PC-3 (cell line): ENCODE measurements at regions not wholly inside any gene's neighbourhood (a gene's known extent, or its start where the extent isn't known, plus 50 kb on each side); places are given as distances from the start of the nearest gene placed in this dataset.

ENCODE experiments used
- CTCF ChIP-seq: fragments of 300-600 bp; sonication (generic); conservative IDR thresholded peaks from 2 replicates; pipeline ENCODE4 v1.5.1; 2017; ENCODE audit warnings: antibody characterized with exemption, low read depth, mild to moderate bottlenecking, low read length
- EZH2 ChIP-seq: fragments of 300-600 bp; sonication (generic); IDR thresholded peaks from one replicate; pipeline ENCODE4 v1.6.1; 2017; ENCODE audit warnings: antibody characterized with exemption, mild to moderate bottlenecking, low read length; ENCODE audit not compliant: unreplicated experiment
- EZH2phosphoT487 ChIP-seq: fragments of 300-600 bp; sonication (generic); IDR thresholded peaks from 2 replicates; pipeline ENCODE4 v1.6.1; 2018; ENCODE audit warnings: mild to moderate bottlenecking, antibody characterized with exemption, low read length, borderline replicate concordance

- TF ChIP-seq CTCF (no peak), EZH2phosphoT487 (no peak), EZH2 (no peak)
These were observed 74.2 kb downstream of the ARF6 start for GRCh38 chr14:49966971-49967630.
